GM12878 (cell line): ENCODE measurements at regions not wholly inside any gene's neighbourhood (a gene's known extent, or its start where the extent isn't known, plus 50 kb on each side); places are given as distances from the start of the nearest gene placed in this dataset.
"Not testable (repeated sequence)": the region's sequence is repeated elsewhere in the genome, so short reads cannot be mapped to it uniquely, and the experiment has no call there.

ENCODE experiments used
- POLR2AphosphoS5 ChIP-seq: IDR thresholded peaks from 2 replicates; pipeline ENCODE4 v1.6.1; 2011; ENCODE audit warnings: mild to moderate bottlenecking, low read length, inconsistent platforms
- SREBF1 ChIP-seq: IDR thresholded peaks from 2 replicates; pipeline ENCODE4 v1.6.1; 2012; ENCODE audit warnings: mild to moderate bottlenecking, low read length
- TAF1 ChIP-seq: IDR thresholded peaks from 2 replicates; pipeline ENCODE4 v1.6.1; 2011; ENCODE audit warnings: mild to moderate bottlenecking, low read depth, low read length, borderline replicate concordance
- TF ChIP-seq, protein P1 (sequence below), 3 experiments: IDR thresholded peaks in 2 of 3; conservative IDR thresholded peaks in 1 of 3; 2 replicates each; pipeline ENCODE4 v1.5.1; 2011; ENCODE audit warnings: low read depth in 3 of 3, low read length in 3 of 3, mild to moderate bottlenecking in 3 of 3, control low read depth in 2 of 3, moderate library complexity in 2 of 3, inconsistent platforms in 1 of 3, mixed read lengths in 1 of 3; ENCODE audit not compliant: control insufficient read depth in 2 of 3, insufficient read depth in 1 of 3; ENCODE audit errors: extremely low read depth in 1 of 3
- TF ChIP-seq, protein P2 (sequence below): fragments of 450-650 bp; IDR thresholded peaks from 2 replicates; pipeline ENCODE4 v1.6.1; 2017; ENCODE audit warnings: mild to moderate bottlenecking, moderate library complexity

DNA sequence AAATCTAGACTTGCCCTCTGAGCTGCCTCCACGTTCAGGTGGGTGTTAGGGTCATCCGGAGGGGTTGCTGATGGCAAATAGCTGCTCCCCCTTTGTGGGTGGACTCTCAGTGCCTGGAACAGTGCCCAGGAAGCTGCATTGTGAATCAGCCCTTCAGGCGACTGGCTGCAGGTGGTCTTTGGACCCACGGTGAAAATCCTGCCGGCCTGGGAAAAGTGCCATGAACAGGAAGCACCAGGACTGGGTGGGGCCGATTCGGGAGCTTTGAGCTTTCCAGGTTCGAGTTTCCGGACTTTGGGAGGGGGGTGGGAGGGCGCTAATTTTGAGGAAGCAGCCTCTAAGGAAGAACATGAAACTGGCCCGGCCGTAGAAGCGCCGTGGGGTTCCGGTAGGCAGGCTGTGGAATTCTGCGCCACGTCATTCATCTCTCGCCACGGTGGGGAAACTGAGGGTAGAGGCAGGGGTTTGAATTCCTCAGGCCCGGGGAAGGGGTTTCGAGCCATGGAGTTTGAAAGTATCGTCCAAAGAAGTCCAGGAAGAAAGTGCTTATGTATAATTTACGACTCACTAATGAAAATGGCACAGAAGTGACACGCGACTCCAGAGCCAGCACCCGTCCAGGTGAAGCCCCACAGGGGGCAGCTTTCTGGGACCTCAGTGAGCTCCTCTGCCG is 199.4 kb downstream of the BANP start:
- TF ChIP-seq, protein P1, sequence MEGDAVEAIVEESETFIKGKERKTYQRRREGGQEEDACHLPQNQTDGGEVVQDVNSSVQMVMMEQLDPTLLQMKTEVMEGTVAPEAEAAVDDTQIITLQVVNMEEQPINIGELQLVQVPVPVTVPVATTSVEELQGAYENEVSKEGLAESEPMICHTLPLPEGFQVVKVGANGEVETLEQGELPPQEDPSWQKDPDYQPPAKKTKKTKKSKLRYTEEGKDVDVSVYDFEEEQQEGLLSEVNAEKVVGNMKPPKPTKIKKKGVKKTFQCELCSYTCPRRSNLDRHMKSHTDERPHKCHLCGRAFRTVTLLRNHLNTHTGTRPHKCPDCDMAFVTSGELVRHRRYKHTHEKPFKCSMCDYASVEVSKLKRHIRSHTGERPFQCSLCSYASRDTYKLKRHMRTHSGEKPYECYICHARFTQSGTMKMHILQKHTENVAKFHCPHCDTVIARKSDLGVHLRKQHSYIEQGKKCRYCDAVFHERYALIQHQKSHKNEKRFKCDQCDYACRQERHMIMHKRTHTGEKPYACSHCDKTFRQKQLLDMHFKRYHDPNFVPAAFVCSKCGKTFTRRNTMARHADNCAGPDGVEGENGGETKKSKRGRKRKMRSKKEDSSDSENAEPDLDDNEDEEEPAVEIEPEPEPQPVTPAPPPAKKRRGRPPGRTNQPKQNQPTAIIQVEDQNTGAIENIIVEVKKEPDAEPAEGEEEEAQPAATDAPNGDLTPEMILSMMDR (IDR thresholded peaks at IDR 0.05 in 2 of 3, conservative IDR thresholded peaks at IDR 0.05 in 1 of 3; ENCODE audit: control insufficient read depth in 2 of 3, extremely low read depth in 1 of 3, insufficient read depth in 1 of 3, low read depth in 3 of 3, low read length in 3 of 3), result not testable (repeated sequence)
- TF ChIP-seq SREBF1, TAF1, POLR2AphosphoS5: not testable (repeated sequence)
- TF ChIP-seq, protein P2, sequence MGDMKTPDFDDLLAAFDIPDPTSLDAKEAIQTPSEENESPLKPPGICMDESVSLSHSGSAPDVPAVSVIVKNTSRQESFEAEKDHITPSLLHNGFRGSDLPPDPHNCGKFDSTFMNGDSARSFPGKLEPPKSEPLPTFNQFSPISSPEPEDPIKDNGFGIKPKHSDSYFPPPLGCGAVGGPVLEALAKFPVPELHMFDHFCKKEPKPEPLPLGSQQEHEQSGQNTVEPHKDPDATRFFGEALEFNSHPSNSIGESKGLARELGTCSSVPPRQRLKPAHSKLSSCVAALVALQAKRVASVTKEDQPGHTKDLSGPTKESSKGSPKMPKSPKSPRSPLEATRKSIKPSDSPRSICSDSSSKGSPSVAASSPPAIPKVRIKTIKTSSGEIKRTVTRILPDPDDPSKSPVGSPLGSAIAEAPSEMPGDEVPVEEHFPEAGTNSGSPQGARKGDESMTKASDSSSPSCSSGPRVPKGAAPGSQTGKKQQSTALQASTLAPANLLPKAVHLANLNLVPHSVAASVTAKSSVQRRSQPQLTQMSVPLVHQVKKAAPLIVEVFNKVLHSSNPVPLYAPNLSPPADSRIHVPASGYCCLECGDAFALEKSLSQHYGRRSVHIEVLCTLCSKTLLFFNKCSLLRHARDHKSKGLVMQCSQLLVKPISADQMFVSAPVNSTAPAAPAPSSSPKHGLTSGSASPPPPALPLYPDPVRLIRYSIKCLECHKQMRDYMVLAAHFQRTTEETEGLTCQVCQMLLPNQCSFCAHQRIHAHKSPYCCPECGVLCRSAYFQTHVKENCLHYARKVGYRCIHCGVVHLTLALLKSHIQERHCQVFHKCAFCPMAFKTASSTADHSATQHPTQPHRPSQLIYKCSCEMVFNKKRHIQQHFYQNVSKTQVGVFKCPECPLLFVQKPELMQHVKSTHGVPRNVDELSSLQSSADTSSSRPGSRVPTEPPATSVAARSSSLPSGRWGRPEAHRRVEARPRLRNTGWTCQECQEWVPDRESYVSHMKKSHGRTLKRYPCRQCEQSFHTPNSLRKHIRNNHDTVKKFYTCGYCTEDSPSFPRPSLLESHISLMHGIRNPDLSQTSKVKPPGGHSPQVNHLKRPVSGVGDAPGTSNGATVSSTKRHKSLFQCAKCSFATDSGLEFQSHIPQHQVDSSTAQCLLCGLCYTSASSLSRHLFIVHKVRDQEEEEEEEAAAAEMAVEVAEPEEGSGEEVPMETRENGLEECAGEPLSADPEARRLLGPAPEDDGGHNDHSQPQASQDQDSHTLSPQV, result not testable (repeated sequence)
